UCSD-AML1 (cell line): ENCODE measurements at regions not wholly inside any gene's neighbourhood (a gene's known extent, or its start where the extent isn't known, plus 50 kb on each side); places are given as distances from the start of the nearest gene placed in this dataset.
"Not testable (repeated sequence)": the region's sequence is repeated elsewhere in the genome, so short reads cannot be mapped to it uniquely, and the experiment has no call there.

Source experiments
- DNase-seq: peaks from one replicate; lab custom pipeline; 2025; ENCODE audit not compliant: unreplicated experiment; lab: John Stamatoyannopoulos, UW

DNA sequence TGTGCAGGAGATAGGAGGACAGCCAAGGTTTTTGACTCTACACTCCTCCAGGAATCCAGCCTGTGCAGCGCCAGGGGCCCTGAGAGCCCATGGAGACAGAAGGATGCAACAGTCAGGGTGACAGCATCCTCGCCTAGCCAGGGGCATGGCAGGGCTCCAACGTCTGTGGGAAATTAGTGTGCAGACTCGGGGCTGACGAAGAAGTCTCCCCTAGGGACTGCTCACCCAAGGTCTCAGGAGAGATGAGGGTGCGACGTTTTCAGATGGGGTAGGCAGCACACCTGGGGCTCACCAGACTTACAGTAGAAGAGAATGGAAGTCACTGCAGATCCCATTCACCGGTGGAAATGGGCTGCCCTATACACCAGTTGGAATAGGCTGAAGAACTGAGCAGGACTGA lies 241.7 kb downstream of the SETD4 start:
- no peak for DNase-seq

DNA sequence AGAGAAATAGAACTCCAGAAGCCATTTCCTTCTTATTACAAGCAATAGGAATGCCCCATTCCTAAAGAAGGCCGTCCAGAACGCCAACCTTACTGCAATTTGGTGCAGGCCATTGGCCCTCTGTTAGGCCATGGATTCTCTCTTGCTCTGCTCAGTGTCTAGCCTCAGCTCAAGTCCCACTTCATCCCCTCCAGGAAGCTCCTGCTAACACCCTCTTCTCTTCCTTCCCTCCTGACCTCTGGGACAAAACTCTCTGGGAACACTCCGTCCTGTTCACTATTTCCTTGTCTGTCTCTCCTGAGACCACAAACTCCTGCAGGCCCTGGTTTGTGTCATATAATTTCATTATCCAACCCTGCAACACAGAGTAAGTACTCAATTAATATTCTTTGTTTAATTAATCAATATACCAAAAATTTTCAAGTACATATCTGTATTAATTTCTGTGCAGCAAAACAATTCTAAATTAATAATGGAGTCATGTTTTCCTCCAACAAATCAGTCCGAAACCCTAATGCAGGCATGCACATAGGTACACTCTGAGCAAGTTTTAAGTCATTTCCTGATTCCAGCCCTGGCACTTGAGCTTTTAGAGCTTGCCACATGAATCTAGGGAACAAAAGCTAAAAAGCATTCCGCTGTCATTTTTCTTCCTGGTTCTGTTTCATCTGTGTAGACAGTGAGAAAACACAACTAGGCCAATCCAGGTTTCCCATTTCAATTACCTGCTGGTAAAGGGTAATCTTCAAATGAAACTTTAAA lies 245.3 kb downstream of the SETD4 start:
- DNase-seq = no peak

DNA sequence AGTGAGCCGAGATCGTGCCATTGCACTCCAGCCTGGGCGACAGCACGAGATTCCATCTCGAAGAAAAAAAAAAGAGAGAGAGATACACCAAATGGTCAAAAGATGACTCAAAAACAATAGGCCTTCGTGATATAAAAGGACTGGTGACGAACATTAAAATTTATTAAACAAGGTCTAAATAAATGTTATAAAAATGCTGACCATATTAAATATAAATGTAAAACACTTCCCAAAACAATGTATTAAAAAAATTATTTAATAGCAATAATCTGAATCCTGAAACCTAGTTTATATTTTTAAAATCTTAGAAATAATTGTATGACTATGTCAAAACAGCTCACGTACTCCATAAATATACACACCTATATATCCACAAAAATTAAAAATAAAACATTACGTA lies 247.6 kb downstream of the SETD4 start:
- no peak for DNase-seq

DNA sequence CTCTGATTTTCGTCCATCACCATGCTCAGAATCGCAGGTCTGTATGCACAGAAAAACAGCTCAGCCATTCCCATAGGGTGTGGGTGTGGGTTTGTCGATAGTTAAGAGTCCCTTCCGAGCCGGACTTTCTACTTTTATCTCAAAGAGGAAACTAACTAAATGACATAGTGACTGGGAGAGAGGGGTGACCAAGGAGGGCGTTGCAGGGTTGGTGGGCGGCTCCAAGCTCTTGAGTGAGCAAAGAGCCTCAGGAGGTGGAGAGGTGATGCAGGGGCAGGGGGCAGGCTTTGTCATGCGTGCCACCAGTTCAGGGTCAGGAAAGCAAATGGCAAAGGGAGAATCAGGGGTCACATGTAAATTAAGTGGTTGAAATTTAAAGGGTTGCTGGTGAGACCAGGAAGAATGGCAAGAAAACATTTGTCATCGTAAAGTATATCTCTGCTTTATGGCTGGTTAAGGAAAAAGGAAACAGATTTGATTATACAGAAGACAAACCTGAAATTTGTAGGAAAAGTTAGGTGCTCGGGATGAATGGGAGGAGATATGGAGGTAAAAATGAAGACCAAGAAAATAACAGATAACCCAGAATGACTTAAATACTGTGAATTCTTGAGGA lies 249.0 kb downstream of the SETD4 start:
- DNase-seq = no peak

DNA sequence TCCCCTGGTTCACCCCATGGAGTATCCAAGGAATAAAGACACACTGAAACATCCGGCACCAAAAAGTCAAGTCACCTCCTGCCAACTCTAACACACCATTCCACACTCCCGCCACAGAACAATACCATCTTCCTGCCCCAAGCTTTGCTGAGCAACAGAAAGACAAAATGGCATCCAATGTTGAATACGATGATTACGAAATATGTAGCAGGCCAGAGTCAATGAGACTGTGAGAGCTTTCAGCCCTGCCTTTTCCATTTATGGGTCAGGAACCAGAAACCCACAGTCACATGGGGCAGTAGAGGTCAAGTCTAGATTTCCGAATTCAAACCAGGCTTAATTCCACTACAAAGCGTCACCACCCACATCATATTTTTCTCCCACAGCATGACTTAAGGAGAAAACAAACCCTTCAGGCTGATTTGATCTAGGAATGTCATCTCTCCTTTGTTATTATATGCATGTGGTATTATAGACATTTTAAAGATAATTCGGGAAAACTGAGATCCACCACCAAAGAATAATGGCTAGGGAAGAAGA lies 249.8 kb downstream of the SETD4 start:
- no peak for DNase-seq

DNA sequence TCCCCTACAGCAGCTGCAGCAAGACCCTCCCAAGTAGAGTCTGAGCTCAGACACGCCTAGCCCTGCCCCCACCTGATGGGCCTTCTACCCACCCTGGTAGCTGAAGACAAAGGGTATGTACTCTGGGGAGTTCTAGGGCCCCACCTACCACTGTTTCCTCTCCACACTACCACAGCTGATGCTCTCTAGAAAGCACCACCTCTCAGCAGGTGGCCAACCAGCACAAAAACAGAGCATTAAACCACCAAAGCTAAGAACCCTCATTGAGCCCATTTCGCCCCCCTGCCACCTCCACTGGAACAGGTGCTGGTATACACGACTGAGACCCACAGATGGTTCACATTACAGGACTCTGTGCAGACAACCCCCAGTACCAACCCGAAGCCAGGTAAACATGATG lies 258.9 kb downstream of the SETD4 start:
- no peak for DNase-seq

DNA sequence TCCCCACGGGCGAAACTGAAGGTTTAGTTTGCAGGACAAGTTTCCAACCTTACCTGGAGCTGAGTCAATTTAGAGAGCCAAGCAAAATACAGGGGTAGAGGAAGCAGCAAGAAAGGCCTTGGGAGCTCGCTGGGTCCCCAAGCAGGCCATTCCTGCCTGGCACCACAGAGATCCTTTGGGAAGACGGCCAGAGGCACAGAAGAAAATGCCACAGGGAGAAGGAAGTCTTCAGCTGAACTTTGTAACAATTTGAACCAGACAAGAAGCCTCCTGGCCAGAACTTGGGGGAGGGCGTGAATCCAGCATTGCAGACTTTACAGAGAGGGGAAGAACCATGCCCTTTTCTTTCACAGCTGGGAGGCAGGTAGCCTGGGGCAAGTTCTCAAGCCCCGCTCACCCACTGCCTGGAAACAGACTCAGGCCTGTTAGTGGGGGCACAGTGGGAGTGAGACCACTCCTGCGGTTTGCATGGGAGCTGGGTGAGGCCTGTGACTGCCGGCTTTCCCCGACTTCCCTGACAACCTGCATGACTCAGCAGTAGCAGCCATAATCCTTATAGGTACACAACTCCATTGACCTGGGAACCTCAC lies 259.4 kb downstream of the SETD4 start:
- DNase-seq = not testable (repeated sequence)

DNA sequence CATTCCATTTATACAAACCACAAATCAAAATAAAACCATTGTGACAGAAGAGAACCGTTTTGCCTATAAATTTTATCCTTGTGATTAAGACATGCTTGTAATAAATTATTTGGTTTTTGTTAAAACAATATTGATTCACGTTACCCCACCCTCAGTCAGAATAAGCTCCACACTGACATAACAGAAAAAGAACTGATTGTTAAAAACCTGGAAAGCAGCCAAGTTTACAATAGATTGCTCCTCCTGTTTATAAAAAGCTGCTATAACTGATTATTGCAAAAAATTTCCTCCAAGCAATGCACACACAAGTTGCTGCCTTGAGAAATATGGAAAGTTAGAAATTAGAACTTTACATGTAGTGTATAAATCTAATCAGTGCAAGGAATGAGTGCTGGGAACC lies 263.5 kb downstream of the SETD4 start:
- DNase-seq = no peak

DNA sequence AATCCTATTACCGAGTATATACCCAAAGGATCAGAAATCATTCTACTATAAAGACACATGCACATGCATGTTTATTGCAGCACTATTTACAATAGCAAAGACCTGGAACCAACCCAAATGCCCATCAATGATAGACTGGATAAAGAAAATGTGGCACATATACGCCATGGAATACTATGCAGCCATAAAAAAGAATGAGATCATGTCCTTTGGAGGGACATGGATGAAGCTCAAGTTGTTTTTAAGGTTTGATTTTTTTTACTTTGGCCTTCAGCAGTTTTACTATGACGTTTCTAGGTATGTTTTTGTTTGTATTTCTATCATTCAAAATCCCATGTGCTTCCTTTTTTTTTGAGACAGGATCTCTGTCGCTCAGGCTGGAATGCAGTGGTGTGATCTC lies 265.8 kb downstream of the SETD4 start:
- DNase-seq = not testable (repeated sequence)

DNA sequence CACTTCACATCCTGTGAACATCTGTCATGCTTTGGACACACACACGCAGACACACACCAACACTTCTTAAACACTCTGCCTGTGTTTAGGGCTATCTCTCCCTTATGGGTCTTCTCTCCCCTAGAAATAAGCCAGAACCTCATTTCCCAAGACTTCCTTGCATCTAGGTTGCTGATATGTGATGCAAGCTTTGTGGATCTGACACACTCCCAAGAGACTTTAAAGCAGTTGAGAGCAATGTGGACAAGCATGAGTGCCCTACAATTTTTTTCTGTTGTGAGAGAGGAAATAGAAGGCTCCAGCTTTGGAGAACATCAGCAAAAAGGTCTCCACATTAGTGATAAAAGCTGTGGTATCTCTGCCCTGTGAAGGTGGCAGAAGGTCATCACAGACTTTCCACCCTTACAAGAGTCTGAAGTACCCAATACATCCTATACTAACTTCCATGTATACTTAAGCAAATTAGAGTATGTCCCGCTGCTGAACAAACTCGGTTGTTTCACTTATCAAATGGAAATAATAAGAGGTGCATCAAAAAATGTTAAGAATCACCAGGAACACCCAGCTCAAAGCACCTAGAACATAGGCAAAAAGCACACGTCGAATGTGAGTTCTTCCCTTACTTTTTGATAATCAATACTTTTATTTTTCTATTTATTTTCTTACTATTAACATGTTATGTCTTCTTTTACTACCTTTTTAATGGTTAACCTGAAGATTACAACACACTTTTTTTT lies 267.6 kb downstream of the SETD4 start:
- DNase-seq = no peak

DNA sequence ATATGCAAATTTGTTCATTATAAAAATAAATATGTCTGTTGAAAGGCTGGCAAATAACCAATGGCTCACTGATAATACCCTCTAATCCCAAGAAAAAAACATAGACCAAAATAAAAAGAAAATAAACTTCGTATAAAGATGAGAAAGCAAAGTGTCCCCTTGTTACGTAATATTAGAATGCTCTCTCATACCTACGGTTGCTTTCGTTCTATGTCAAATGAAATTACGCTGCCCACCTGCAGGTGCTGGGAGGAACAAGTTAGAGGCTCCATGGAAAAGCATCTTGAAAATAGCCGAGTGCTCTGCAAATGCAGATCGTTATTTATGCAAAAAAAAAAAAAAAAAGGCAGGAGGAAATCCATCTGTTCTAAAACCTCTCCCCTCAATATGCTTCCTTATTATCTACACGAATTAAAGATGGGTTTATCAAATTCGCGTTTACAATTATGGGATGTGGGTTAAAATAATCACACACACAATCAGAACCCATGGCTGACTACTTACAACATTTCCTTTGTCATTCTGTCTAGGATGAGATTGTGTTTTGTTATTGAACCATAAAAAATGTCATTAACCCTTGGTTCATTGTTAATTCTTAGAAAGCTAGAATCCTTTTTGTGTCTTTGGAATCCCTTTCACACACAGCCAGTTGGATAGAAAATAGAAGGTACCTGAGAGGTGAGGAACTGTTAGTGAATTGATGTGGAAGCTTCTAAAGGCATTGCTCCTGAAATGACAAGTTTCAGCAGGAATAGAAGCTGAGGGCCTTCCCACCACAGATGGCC lies 268.6 kb downstream of the SETD4 start:
- DNase-seq = no peak

DNA sequence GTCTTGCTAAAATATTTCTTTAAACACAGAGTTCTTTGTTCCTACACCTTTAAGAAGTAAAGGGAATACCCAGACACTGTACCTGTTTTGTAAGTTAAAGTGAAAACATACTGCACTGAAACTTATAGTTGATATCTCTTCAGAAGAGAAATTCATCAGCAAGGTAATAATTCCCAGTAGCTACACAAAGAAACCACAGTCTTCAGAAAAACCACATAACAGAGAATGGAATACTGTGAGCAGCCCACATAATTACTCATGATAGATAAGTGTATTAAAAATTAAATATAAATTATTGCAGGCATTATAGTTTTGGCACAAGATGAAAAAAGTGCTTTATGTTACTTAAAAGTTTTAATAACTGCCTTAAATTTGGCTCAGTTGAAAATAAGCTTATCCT lies 276.6 kb downstream of the SETD4 start:
- DNase-seq = no peak

DNA sequence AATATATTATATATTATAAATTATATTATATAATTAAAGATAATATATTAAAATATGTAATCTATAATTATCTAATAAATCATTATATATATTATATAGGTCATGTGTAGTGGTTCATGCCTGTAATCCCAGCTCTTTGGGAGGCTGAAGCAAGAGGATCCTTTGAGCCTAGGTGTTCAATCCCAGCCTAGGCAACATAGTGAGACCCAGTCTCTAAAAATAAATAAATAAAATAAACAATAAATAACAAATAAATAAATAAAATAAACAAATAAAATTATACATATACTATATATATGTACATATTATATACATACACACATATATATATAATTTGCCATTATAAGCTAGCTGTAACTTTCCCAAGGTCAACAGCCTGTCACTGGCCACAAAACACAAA lies 277.7 kb downstream of the SETD4 start:
- no peak for DNase-seq

DNA sequence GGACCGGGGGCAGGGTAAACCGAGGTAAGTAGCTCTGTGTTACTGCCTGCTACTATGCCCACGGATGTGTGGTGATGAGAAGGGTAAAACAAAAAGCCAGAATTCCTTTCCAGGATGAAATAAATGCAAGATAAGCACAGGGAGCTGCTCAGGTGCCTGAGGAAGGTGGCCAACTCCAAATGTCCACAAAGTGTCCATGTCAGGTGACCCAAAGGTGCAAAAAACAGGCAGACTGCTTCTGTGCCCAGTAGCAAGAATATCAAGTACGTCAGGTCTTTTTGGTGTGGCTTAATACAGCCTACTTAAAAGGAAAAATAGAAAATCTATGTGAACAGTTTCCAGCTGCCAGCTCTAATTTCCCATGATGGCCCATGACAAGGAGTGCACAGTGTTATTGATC lies 279.3 kb downstream of the SETD4 start:
- no peak for DNase-seq

DNA sequence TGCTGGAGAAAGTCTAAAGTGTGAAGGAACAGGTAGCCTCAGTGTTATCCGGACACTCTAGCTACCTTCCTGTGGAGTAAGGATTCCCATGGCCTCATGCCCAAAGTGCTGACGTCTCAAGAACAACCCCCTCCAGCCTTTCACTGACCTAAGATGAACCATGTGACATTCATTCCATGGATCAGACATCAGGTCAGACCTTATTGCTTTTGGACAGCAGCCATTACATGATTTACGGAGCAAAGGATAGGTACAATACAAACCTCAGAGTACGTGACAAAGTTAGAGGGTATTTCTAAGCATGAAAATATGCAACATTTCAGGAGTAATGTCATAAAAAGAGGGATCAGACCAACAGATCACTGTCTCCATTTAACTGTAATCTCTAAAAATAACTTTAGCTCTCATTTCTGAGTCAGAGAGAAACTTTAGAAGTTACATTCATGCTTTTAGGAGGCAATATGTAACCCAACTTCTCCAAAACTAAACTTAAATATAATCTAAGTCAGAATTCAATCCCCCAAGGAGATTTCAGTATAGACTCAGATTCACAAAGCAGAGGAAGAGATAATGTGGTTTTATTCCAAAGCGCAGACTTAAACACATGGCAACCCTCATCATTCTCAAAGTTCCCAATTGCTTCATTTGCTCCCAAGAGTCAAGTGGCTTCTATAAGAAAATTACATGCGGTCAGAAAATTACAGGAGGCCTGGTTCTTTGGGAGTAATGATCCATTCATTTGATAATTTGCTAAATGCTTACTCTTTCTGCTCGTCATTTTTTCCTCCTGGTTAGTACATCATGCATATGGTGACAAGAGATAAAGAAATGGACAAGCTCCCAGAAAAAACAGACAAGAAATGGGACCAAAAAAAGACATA lies 280.4 kb downstream of the SETD4 start:
- DNase-seq = no peak

DNA sequence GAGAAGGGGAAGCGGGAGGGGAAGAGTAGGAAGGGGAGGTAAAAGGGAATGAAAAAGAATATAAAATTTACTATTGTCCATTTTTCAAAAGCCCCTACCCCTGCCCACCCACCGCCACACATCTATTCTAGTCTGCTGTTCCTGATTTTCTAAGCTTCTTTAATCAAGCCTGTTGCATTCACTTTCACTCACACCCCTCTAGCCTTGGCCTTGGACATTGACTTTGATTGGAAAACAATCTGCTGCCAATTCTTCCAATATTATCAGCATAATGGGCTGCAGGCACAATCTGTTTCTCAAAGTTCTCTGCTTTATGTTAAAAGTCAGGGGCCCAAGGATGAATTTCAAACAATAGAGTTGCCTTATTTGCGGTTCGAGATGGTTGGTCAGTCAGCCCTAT lies 281.2 kb downstream of the SETD4 start:
- no peak for DNase-seq

DNA sequence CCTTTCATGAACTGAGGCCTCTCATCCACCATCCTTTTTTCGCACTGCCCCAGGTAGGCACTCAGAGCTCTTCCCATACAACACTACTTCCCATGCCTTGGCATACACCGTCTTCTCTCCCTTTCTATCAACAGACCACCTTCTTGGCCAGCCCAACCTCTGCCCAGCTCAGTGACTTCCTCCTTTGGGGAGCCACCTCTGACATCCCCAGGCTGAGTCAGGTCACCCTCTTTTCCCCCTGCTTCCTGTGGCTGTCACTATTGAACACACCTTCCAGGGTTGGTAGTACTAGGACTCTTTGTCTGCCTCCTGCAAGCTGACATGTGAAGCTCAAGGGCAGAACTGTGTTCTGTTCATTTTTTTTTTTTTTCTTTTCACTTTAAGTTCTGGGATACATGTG lies 283.2 kb downstream of the SETD4 start:
- no peak for DNase-seq

DNA sequence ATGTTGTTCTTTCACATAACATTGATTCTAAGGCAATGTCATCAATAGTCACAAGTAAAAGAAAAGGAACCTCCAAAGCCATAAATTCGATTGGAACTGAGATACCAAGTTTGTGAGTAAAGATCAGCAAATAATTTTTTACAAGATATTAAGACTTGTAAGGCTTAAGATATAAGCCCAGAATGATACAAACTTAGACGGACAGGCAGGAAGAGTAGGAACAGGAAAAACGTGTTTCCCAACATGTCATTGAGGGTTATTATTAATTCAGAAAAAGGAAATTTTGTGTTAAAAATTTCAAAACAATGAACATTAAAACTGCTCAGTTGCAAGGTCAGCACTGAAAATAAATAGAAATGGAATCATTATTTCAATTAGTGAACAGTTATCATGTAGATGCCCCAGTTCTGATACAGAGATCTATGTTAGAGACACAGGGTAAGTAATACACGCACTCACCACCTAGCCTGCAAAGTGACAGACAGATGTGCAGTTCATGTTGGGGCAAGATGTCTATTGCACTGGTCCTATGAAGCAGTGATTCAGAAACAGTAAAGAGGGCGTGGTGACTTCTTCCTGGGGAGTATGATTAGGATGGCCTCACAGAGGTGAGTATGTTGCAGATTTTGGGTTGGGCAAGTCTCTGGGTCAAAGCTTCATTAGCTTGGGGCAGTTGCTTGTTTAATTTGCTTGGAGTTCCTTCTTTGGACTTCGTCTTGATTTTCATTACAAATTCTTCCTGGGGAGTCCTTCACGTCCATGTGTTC lies 284.4 kb downstream of the SETD4 start:
- DNase-seq = no peak
